ENCODE measurements at regions not wholly inside any gene's neighbourhood (a gene's known extent, or its start where the extent isn't known, plus 50 kb on each side); places are given as distances from the start of the nearest gene placed in this dataset.

DNA sequence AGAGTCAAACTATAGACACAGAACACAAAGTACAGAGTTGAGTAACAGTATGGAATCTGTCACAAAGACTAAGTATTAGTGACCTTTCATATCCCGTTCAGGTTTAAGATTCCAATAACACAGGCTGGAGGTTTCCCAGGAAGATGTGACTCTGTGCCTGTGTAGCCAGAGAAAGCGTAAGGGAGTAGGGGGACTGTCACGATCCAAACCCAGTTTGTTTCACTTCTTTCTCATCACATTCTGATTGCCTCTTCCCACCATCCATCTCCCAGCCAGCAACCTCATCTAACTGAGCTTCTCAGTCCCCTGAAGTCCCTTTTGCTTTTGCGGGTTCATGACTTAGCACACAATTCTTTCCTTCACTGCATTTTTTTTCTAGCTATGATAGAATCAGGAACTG is 76.4 kb upstream of the NPVF start:
- no peak for TF ChIP-seq POU2F2 (IDR thresholded peaks at IDR 0.05; ENCODE audit: low read depth, low read length)
- no peak for TF ChIP-seq POLR2AphosphoS5 (IDR thresholded peaks at IDR 0.05; ENCODE audit: low read depth, low read length)
